ENCODE measurements at regions not wholly inside any gene's neighbourhood (a gene's known extent, or its start where the extent isn't known, plus 50 kb on each side); places are given as distances from the start of the nearest gene placed in this dataset.

- Histone ChIP-seq H3K4me3 (ENCODE audit: low read depth, low read length) (no peak overlapping the region), H3K27ac (ENCODE audit: extremely low read depth, low read depth, low read length) (no peak overlapping the region), H3K4me1 (ENCODE audit: control insufficient read depth, insufficient read depth, low read length) (no peaks in the 10 kb centered on the region), H3K36me3 (ENCODE audit: control insufficient read depth in 2 of 2, insufficient read depth in 1 of 2, low read length in 2 of 2) (no peaks in the 10 kb centered on the region), H3K9me3 (ENCODE audit: control insufficient read depth, insufficient read depth, low read depth, low read length) (no peaks in the 10 kb centered on the region)
- ChIA-PET POLR2A (no interaction called here), CTCF (interaction anchor here (0.7 kb wide), 2 partner anchors 28 to 161 kb away, joined by 3 to 4 read pairs; no protein-coding TSS in a partner anchor)
- TF ChIP-seq ZNF350 (tag by site-specific recombination; IDR thresholded peaks at IDR 0.05), result no peak
- no peak for TF ChIP-seq ZXDB (tag by site-specific recombination; IDR thresholded peaks at IDR 0.05)
- TF ChIP-seq GLIS2 (tag by site-specific recombination; IDR thresholded peaks at IDR 0.05), result no peak
- TF ChIP-seq OSR2 (tag by site-specific recombination; IDR thresholded peaks at IDR 0.05), result no peak
- no peak for TF ChIP-seq ZNF19 (tag by site-specific recombination; IDR thresholded peaks at IDR 0.05; ENCODE audit: low read depth)
Measured at GRCh38 chr16:10312784-10313724, 72.8 kb upstream of the ATF7IP2 start.

- Histone ChIP-seq H3K4me1 (ENCODE audit: control insufficient read depth, insufficient read depth, low read length) (no peaks in the 10 kb centered on the region), H3K4me3 (ENCODE audit: low read depth, low read length) (no peak overlapping the region), H3K9me3 (ENCODE audit: control insufficient read depth, insufficient read depth, low read depth, low read length) (no peaks in the 10 kb centered on the region), H3K27ac (ENCODE audit: extremely low read depth, low read depth, low read length) (no peak overlapping the region), H3K36me3 (ENCODE audit: control insufficient read depth in 2 of 2, insufficient read depth in 1 of 2, low read length in 2 of 2) (no peaks in the 10 kb centered on the region)
- TF ChIP-seq ZNF664 (tag by site-specific recombination; IDR thresholded peaks at IDR 0.05), result no peak
- no peak for TF ChIP-seq ZNF600 (tag by site-specific recombination; IDR thresholded peaks at IDR 0.05)
- no peak for TF ChIP-seq ZNF670 (tag by site-specific recombination; IDR thresholded peaks at IDR 0.05; ENCODE audit: low read depth)
- TF ChIP-seq ZNF140 (tag by site-specific recombination; IDR thresholded peaks at IDR 0.05), result no peak
- TF ChIP-seq ZFP69B (tag by site-specific recombination; IDR thresholded peaks at IDR 0.05), result no peak
- no peak for TF ChIP-seq ZIC2 (tag by site-specific recombination; IDR thresholded peaks at IDR 0.05)
- no peak for TF ChIP-seq ZSCAN5A (tag by site-specific recombination; IDR thresholded peaks at IDR 0.05)
- no peak for TF ChIP-seq ZNF404 (tag by site-specific recombination; IDR thresholded peaks at IDR 0.05)
- no peak for TF ChIP-seq ZNF133 (tag by site-specific recombination; IDR thresholded peaks at IDR 0.05)
- TF ChIP-seq ZNF654 (tag by site-specific recombination; IDR thresholded peaks at IDR 0.05; ENCODE audit: low read depth), result no peak
- CTCF ChIA-PET, result interaction anchor here (0.6 to 3.6 kb wide), 7 partner anchors 53 to 604 kb away, joined by 3 to 26 read pairs (median 4); no protein-coding TSS in a partner anchor
- POLR2A ChIA-PET, result no interaction called here
Measured at GRCh38 chr16:10314317-10314716, 71.5 kb upstream of the ATF7IP2 start.

- no peak overlapping the region for H3K27ac ChIP-seq (ENCODE audit: extremely low read depth, low read depth, low read length)
Measured at GRCh38 chr16:10314811-10315210, 71.0 kb upstream of the ATF7IP2 start.

More at GRCh38 chr16:10314811-10315210, 71.0 kb upstream of the ATF7IP2 start:
- Histone ChIP-seq H3K4me3 (ENCODE audit: low read depth, low read length) (no peak overlapping the region), H3K4me1 (ENCODE audit: control insufficient read depth, insufficient read depth, low read length) (no peaks in the 10 kb centered on the region), H3K9me3 (ENCODE audit: control insufficient read depth, insufficient read depth, low read depth, low read length) (no peaks in the 10 kb centered on the region), H3K36me3 (ENCODE audit: control insufficient read depth in 2 of 2, insufficient read depth in 1 of 2, low read length in 2 of 2) (no peaks in the 10 kb centered on the region)
- no peak for TF ChIP-seq ATF2 (tag by site-specific recombination; IDR thresholded peaks at IDR 0.05; ENCODE audit: low read depth)
- peak; percentile 36 for TF ChIP-seq ZNF654 (tag by site-specific recombination; IDR thresholded peaks at IDR 0.05; ENCODE audit: low read depth)
- ChIA-PET CTCF (interaction anchor here (0.5 to 3.6 kb wide), 7 partner anchors 57 to 604 kb away, joined by 3 to 26 read pairs (median 5); no protein-coding TSS in a partner anchor), POLR2A (no interaction called here)
